D721Med (cell line): ENCODE measurements at regions not wholly inside any gene's neighbourhood (a gene's known extent, or its start where the extent isn't known, plus 50 kb on each side); places are given as distances from the start of the nearest gene placed in this dataset.
"Not testable (repeated sequence)": the region's sequence is repeated elsewhere in the genome, so short reads cannot be mapped to it uniquely, and the experiment has no call there.

Experiments
- DNase-seq: peaks from one replicate; pipeline ENCODE4 v3.0.0; 2011; ENCODE audit warnings: low spot score; ENCODE audit not compliant: insufficient read length
- FAIRE-seq: peaks from 2 replicates; lab custom pipeline; 2011; peaks lifted over from hg19 to GRCh38; lab: Jason Lieb, UNC
- CTCF ChIP-seq: IDR thresholded peaks from 2 replicates; pipeline ENCODE4 v1.5.1; 2012; ENCODE audit warnings: mild to moderate bottlenecking, control low read depth; ENCODE audit not compliant: insufficient read depth; ENCODE audit errors: missing control alignments

- FAIRE-seq (no peak), DNase-seq (no peak)
- no peak for TF ChIP-seq CTCF
Measured at GRCh38 chr11:19614370-19614940, 98.2 kb upstream of the NAV2 start.

GRCh38 chr11:19612025-19612424 is 100.6 kb upstream of the NAV2 start:
- not testable (repeated sequence) for FAIRE-seq, DNase-seq

GRCh38 chr11:19607656-19608360 is 104.8 kb upstream of the NAV2 start:
- DNase-seq (no peak), FAIRE-seq (no peak)
- no peak for TF ChIP-seq CTCF

- no peak for TF ChIP-seq CTCF
- DNase-seq, result no peak
- no peak for FAIRE-seq
Measured at GRCh38 chr11:19606856-19607655, 105.6 kb upstream of the NAV2 start.

- FAIRE-seq (no peak), DNase-seq (no peak)
- TF ChIP-seq CTCF, result no peak
Measured at GRCh38 chr11:19605520-19606371, 106.9 kb upstream of the NAV2 start.

- TF ChIP-seq CTCF, result no peak
- no peak for DNase-seq
- FAIRE-seq, result no peak
Measured at GRCh38 chr11:19604679-19605375, 107.8 kb upstream of the NAV2 start.
